A673 (cell line): ENCODE measurements at regions not wholly inside any gene's neighbourhood (a gene's known extent, or its start where the extent isn't known, plus 50 kb on each side); places are given as distances from the start of the nearest gene placed in this dataset.

Experiments
- CTCF ChIP-seq: fragments of 300-800, 200-600 bp; sonication (generic); conservative IDR thresholded peaks from 2 replicates; pipeline ENCODE4 v1.5.1; 2017; ENCODE audit warnings: low read depth, mild to moderate bottlenecking, antibody characterized with exemption, low read length, moderate library complexity, mixed read lengths
- EZH2 ChIP-seq: fragments of 200-600 bp; sonication (generic); IDR thresholded peaks from 2 replicates; pipeline ENCODE4 v1.6.1; 2017; ENCODE audit warnings: borderline replicate concordance, low read depth, mild to moderate bottlenecking, mixed read lengths, antibody characterized with exemption, low read length; ENCODE audit not compliant: poor library complexity, severe bottlenecking

- no peak for TF ChIP-seq CTCF
- TF ChIP-seq EZH2 = no peak
Measured at GRCh38 chr12:5294274-5295070, 137.4 kb upstream of the NTF3 start.
